Urinary bladder (tissue), 3 donors: ENCODE measurements at regions not wholly inside any gene's neighbourhood (a gene's known extent, or its start where the extent isn't known, plus 50 kb on each side); places are given as distances from the start of the nearest gene placed in this dataset.
A peak's percentile ranks its signal among the peaks of the same experiment; 100 is the strongest.

Source experiments
- DNase-seq: peaks from one replicate; pipeline ENCODE4 v3.0.0-alpha.2; 2015; ENCODE audit errors: extremely low spot score
- H3K27ac ChIP-seq: one replicate; pipeline ENCODE4 v1.5.1; 2013; ENCODE audit warnings: low read depth, mild to moderate bottlenecking, moderate library complexity
- H3K36me3 ChIP-seq: one replicate; pipeline ENCODE4 v1.6.1; 2013; ENCODE audit warnings: mild to moderate bottlenecking, moderate library complexity; ENCODE audit not compliant: insufficient read depth
- H3K4me1 ChIP-seq: one replicate; pipeline ENCODE4 v1.6.1; 2013; ENCODE audit warnings: mild to moderate bottlenecking, moderate library complexity; ENCODE audit not compliant: insufficient read depth
- H3K4me3 ChIP-seq: one replicate; pipeline ENCODE4 v1.5.1; 2013; ENCODE audit warnings: low read depth, low read length
- WGBS: extraction: QIAGEN DNeasy Blood & Tissue Kit; methylation state at CpG from one replicate; pipeline ENCODE4 v1.1.7; 2013; 5-methylcytosine and 5-hydroxymethylcytosine counted together
- donor health status: healthy with polysubstance abuse.
- donor health status: healthy.

DNA sequence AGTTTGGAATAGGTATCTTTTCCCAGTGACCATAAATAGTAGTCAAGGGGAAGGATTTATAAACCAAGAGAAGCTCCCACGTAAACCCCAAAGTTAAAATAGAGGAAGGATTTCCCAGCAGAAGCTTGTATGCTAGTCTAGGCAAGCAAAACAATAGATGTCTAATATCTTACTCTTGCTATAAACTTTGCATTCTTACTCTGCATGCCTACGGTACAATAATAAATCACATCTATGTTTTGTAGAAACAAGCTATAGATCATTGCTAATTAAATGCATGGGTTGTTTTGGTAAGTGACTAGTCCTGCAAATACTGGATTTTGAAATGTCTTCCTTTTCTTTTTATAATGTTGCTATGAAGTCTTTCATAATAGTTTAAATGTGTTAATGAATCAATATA lies 585.5 kb downstream of the INHBA start:
- no peak for DNase-seq
- H3K27ac ChIP-seq = no peak overlapping the region
- H3K36me3 ChIP-seq = no peaks in the 10 kb centered on the region
- H3K4me1 ChIP-seq = peaks cover 2% of the 10 kb centered on the region
- 87% methylated on average over 2 of the region's 2 CpGs for WGBS
- no peak overlapping the region for H3K4me3 ChIP-seq

DNA sequence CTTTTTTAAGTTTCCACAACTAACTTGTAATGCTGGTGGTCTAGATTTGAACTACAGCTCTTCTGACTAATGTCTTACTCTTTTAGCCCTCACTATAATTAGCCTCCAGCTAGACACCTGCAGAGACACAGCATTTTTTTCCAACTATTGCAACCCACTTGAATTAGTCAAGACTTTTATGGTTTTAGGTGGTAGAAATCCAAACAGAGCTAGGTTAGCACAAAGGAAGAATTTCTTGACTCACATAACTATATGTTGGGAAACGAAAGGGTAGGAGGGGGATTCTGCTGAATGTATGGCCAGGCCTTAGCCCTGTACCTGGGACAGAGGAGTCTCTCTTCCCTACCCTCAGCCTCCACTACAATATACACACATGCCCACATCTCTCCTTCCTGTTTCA lies 586.1 kb downstream of the INHBA start:
- 95% methylated on average over 1 of the region's 1 CpG for WGBS
- Histone ChIP-seq H3K36me3 (no peaks in the 10 kb centered on the region), H3K4me1 (peaks cover 2% of the 10 kb centered on the region), H3K4me3 (no peak overlapping the region), H3K27ac (no peak overlapping the region)
- DNase-seq = no peak

DNA sequence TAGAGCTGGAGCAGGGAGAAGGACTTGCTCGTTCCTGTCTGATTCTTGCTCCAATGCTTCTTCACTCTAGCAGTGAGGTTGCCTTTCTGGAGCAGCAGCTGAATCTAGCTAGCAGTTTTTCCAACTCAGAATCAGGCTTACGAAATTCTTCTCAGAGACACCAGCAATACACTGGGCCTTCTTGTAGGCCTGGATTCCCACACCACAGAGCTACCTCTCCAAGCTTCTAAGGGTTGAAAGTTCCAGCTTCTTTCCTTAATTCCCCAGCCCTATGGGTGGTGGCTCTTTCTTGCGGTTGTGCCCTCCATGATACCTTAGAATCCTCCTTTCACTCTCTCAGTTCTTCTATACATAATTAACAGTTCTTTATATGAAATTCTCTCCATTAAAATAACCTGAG lies 586.6 kb downstream of the INHBA start:
- 95% methylated on average over 3 of the region's 3 CpGs for WGBS
- Histone ChIP-seq H3K36me3 (no peaks in the 10 kb centered on the region), H3K27ac (no peak overlapping the region), H3K4me1 (peaks cover 2% of the 10 kb centered on the region), H3K4me3 (no peak overlapping the region)
- DNase-seq = no peak

GRCh38 chr7:41114691-41115090 lies 588.2 kb downstream of the INHBA start:
- no peaks in the 10 kb centered on the region for H3K36me3 ChIP-seq
- H3K27ac ChIP-seq = no peak overlapping the region
- H3K4me1 ChIP-seq = peaks cover 2% of the 10 kb centered on the region
- no peak for DNase-seq
- no peak overlapping the region for H3K4me3 ChIP-seq
- 63% methylated on average over 2 of the region's 2 CpGs for WGBS

DNA sequence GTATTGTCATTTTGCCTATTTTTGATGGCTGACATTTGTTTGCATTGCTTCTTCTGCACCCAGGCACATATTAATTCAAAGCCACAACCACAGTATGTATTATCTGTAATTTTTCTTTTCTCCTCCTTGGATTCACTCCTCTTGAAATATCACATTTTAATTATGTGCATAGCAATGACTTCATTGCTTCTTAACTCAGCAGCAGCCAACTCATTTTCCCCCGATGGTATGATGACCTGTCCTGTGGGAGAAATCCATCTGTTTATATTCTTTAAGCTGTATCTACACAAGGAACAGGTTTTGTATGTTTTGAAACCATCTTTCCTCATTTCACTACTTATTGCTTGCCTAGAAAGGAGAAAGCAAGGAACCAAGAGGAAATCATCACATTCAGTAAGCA lies 588.8 kb downstream of the INHBA start:
- 36% methylated on average over 1 of the region's 1 CpG for WGBS
- Histone ChIP-seq H3K36me3 (no peaks in the 10 kb centered on the region), H3K4me3 (no peak overlapping the region), H3K4me1 (peaks cover 2% of the 10 kb centered on the region), H3K27ac (no peak overlapping the region)
- no peak for DNase-seq

DNA sequence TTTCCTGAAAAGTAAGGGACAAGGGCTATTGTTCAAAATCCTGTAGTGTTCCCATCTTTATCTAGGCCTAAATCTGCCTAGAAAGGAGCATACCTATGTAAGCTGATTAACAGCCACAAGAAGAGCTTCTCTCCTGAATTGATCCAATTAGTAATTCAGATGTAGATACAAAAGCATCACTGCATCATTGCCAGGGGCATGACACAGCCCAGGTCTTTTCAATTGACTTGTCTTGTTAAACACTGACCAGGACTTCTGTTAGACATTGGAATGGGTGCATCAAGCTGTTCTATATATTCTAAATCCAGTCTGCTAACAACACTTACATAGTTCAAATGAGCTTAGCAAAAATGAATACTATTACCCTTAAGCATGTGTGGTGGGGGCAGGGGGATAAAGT lies 589.2 kb downstream of the INHBA start:
- no peaks in the 10 kb centered on the region for H3K36me3 ChIP-seq
- H3K27ac ChIP-seq = no peak overlapping the region
- no peak for DNase-seq
- H3K4me1 ChIP-seq = peaks cover 2% of the 10 kb centered on the region
- H3K4me3 ChIP-seq = no peak overlapping the region

GRCh38 chr7:41110186-41110585 lies 592.7 kb downstream of the INHBA start:
- no peak for DNase-seq
- H3K4me1 ChIP-seq = peaks cover 2% of the 10 kb centered on the region
- WGBS = 90% methylated on average over 1 of the region's 1 CpG

GRCh38 chr7:41108821-41109220 lies 594.1 kb downstream of the INHBA start:
- Histone ChIP-seq H3K4me3 (no peak overlapping the region), H3K4me1 (no peaks in the 10 kb centered on the region), H3K36me3 (no peaks in the 10 kb centered on the region), H3K27ac (no peak overlapping the region)
- DNase-seq = no peak

More at GRCh38 chr7:41110186-41110585, 592.7 kb downstream of the INHBA start:
- Histone ChIP-seq H3K36me3 (no peaks in the 10 kb centered on the region), H3K27ac (no peak overlapping the region), H3K4me3 (no peak overlapping the region)

DNA sequence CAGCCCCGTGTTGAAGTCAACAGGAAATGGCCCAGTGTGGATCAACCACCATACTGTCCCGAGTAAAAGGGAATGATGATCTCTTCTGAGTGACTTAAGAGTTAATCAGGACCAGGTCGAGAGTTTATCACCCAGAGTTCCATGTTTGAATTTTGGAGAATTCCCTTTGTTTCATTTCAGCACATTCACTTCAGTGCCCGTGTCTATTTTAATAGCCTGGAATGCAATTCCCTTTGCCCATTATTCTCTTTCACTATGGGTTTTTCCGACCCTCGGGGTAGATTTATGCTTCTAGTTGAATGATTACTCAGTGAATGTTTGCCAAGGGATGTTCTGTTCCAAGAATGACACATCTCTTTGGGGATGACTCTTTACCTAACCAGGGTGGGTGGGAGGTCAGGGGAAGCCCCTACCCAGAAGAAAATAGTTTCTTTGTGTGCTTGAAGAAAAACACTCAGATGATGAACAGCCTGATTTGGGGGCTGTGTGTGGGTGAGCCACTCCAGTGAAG lies 594.9 kb downstream of the INHBA start:
- DNase-seq = no peak
- H3K4me1 ChIP-seq = no peaks in the 10 kb centered on the region
- no peak overlapping the region for H3K4me3 ChIP-seq
- H3K36me3 ChIP-seq = no peaks in the 10 kb centered on the region
- no peak overlapping the region for H3K27ac ChIP-seq
- WGBS = 61% methylated on average over 6 of the region's 6 CpGs

DNA sequence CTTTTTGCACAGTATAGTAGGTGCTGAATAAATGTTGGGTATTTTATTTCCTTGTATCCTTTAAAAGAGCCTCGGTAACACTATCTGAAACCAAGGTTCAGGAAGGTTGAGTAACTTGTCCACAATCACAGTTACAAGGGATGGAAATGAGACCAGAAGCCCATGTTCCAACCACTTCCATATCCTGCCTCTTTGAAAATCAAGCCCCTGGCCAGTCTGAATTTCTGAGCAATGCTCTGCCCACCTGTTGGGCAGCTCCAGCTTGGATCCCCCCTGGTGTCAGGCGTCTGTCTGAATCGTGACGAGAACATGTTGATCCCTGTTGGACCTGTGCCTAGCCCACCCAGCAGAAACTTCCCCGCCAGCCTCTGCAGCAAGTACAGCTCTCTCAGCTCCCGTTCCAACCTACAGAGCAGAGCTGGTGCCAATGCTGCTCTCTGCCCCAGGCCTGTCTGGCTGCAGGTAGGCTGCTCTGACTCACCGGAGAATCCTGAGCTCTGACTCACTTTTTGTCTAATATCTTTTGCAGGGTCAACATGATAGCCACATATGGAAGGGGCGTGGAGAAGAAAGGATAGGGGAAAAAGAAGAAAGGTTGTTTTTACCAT lies 595.5 kb downstream of the INHBA start:
- Histone ChIP-seq H3K27ac (no peak overlapping the region), H3K36me3 (no peaks in the 10 kb centered on the region), H3K4me3 (no peak overlapping the region), H3K4me1 (no peaks in the 10 kb centered on the region)
- peak; percentile 18 for DNase-seq
- 78% methylated on average over 8 of the region's 8 CpGs for WGBS

GRCh38 chr7:41104631-41105030 lies 598.3 kb downstream of the INHBA start:
- no peak overlapping the region for H3K27ac ChIP-seq
- WGBS = 35% methylated on average over 1 of the region's 1 CpG
- H3K4me1 ChIP-seq = no peaks in the 10 kb centered on the region
- no peaks in the 10 kb centered on the region for H3K36me3 ChIP-seq
- peak; percentile 8 for DNase-seq
- no peak overlapping the region for H3K4me3 ChIP-seq

- Histone ChIP-seq H3K4me3 (no peak overlapping the region), H3K4me1 (no peaks in the 10 kb centered on the region), H3K36me3 (no peaks in the 10 kb centered on the region), H3K27ac (no peak overlapping the region)
- no peak for DNase-seq
Observed at GRCh38 chr7:41103331-41103730, 599.6 kb downstream of the INHBA start.

GRCh38 chr7:41098846-41099245 lies 604.0 kb downstream of the INHBA start:
- no peaks in the 10 kb centered on the region for H3K4me1 ChIP-seq
- no peak overlapping the region for H3K4me3 ChIP-seq
- 96% methylated on average over 5 of the region's 5 CpGs for WGBS
- DNase-seq = no peak
- no peak overlapping the region for H3K27ac ChIP-seq
- H3K36me3 ChIP-seq = no peaks in the 10 kb centered on the region

- no peak overlapping the region for H3K27ac ChIP-seq
- no peaks in the 10 kb centered on the region for H3K4me1 ChIP-seq
- H3K4me3 ChIP-seq = no peak overlapping the region
- DNase-seq = no peak
- 79% methylated on average over 4 of the region's 4 CpGs for WGBS
- no peaks in the 10 kb centered on the region for H3K36me3 ChIP-seq
Observed at GRCh38 chr7:41098402-41098801, 604.5 kb downstream of the INHBA start.

DNA sequence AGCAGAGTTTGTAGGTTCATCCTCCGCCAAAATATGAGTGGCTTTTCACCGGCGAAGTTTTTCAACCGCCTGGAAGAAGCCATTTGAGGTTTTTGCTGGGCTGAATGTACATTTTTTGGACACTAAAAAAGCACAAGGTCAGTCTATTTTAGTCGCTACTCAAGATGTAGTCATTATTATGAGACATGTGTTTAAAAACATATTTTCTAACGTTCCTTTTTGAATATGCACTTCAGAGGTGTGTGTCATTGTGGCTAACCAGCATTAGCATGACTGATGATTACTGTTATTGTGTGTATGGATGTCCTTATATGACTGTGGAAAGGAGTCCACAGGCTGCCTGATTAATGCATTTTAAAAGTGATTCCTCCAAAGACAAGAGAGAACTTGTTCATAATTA lies 605.4 kb downstream of the INHBA start:
- no peak overlapping the region for H3K4me3 ChIP-seq
- WGBS = 89% methylated on average over 6 of the region's 6 CpGs
- no peak for DNase-seq
- H3K27ac ChIP-seq = no peak overlapping the region
- H3K36me3 ChIP-seq = no peaks in the 10 kb centered on the region
- no peaks in the 10 kb centered on the region for H3K4me1 ChIP-seq
